H1 (cell line): ENCODE measurements at regions not wholly inside any gene's neighbourhood (a gene's known extent, or its start where the extent isn't known, plus 50 kb on each side); places are given as distances from the start of the nearest gene placed in this dataset.
"Not testable (repeated sequence)": the region's sequence is repeated elsewhere in the genome, so short reads cannot be mapped to it uniquely, and the experiment has no call there.

Experiments used
- CTCF ChIA-PET: fragments of 300-600 bp; sonication (Branson Sonifier 250); formaldehyde crosslinking; loops from one replicate; lab custom pipeline; 2021; ENCODE audit not compliant: partially characterized antibody; lab: Charles Lee
- POLR2A ChIA-PET: fragments of 300-600 bp; sonication (Branson Sonifier 250); formaldehyde crosslinking; loops from one replicate; lab custom pipeline; 2021; ENCODE audit warnings: inconsistent platforms; ENCODE audit not compliant: partially characterized antibody; lab: Charles Lee
- DNase-seq, 2 experiments: peaks; one replicate each; pipeline versions ENCODE4 v3.0.0 to v3.0.0-alpha.2; 2010 to 2022; ENCODE audit warnings: low spot score in 2 of 2, low read depth in 1 of 2, mixed read lengths in 1 of 2
- FAIRE-seq: peaks from 2 replicates; lab custom pipeline; 2011; peaks lifted over from hg19 to GRCh38; lab: Jason Lieb, UNC
- H2AFZ ChIP-seq: 2 replicates; pipeline ENCODE4 v1.8.1; 2012; ENCODE audit warnings: low read length, inconsistent platforms
- H2AK5ac ChIP-seq: 2 replicates; pipeline ENCODE4 v1.6.1; 2013; ENCODE audit warnings: low read depth, low read length
- H2BK120ac ChIP-seq: replicated peaks from 2 replicates; pipeline ENCODE3; 2013; ENCODE audit warnings: low read depth, low read length, inconsistent platforms
- H2BK12ac ChIP-seq: 2 replicates; pipeline ENCODE4 v1.6.1; 2013; ENCODE audit warnings: low read depth, low read length
- H2BK15ac ChIP-seq: 2 replicates; pipeline ENCODE4 v1.6.1; 2013; ENCODE audit warnings: low read length
- H2BK20ac ChIP-seq: 2 replicates; pipeline ENCODE4 v1.6.1; 2013; ENCODE audit warnings: low read length
- H2BK5ac ChIP-seq: 2 replicates; pipeline ENCODE4 v1.6.1; 2013; ENCODE audit warnings: low read depth, low read length
- H3K14ac ChIP-seq: 2 replicates; pipeline ENCODE4 v1.6.1; 2013; ENCODE audit warnings: inconsistent platforms; ENCODE audit not compliant: insufficient read length
- H3K18ac ChIP-seq: 2 replicates; pipeline ENCODE4 v1.6.1; 2013; ENCODE audit warnings: low read length; ENCODE audit errors: extremely low read depth
- H3K23ac ChIP-seq: 2 replicates; pipeline ENCODE4 v1.6.1; 2013; ENCODE audit warnings: inconsistent platforms; ENCODE audit not compliant: insufficient read length
- H3K23me2 ChIP-seq: 2 replicates; pipeline ENCODE4 v1.6.1; 2013; ENCODE audit warnings: low read depth, low read length
- H3K27ac ChIP-seq: 2 replicates; pipeline ENCODE4 v1.6.1; 2011; ENCODE audit warnings: low read depth, low read length, inconsistent platforms
- H3K27me3 ChIP-seq, 4 experiments: replicated peaks in 1 of 4; 1 replicate in 1 of 4; 2 replicates in 3 of 4; pipeline versions ENCODE4 v1.6.1 to v1.8.1; 2011 to 2013; ENCODE audit warnings: low read length in 3 of 4, mild to moderate bottlenecking in 3 of 4, inconsistent platforms in 2 of 4, mixed read lengths in 2 of 4, moderate library complexity in 1 of 4; ENCODE audit not compliant: control insufficient read depth in 3 of 4, insufficient read depth in 3 of 4; ENCODE audit errors: extremely low read depth in 1 of 4
- H3K36me3 ChIP-seq, 4 experiments: 2 replicates each; pipeline versions ENCODE4 v1.6.1 to v1.8.1; 2011 to 2013; ENCODE audit warnings: mild to moderate bottlenecking in 4 of 4, low read length in 3 of 4, moderate library complexity in 2 of 4, control low read depth in 1 of 4, inconsistent platforms in 1 of 4; ENCODE audit not compliant: insufficient read depth in 4 of 4, control insufficient read depth in 2 of 4
- H3K4ac ChIP-seq: replicated peaks from 2 replicates; pipeline ENCODE3; 2013; ENCODE audit warnings: low read length, low read depth, mixed read lengths, inconsistent platforms; ENCODE audit not compliant: insufficient read length
- H3K4me1 ChIP-seq, 4 experiments: replicated peaks in 1 of 4; 1 replicate in 1 of 4; 2 replicates in 3 of 4; pipeline versions ENCODE4 v1.6.1 to v1.8.1; 2011 to 2013; ENCODE audit warnings: low read length in 3 of 4, inconsistent platforms in 2 of 4, mixed read lengths in 1 of 4; ENCODE audit not compliant: insufficient read depth in 4 of 4, control insufficient read depth in 3 of 4
- H3K4me2 ChIP-seq, 2 experiments: 2 replicates each; pipeline versions ENCODE4 v1.6.1 to v1.8.1; 2011 to 2013; ENCODE audit warnings: low read depth in 2 of 2, low read length in 2 of 2, control low read depth in 1 of 2, inconsistent platforms in 1 of 2, mild to moderate bottlenecking in 1 of 2; ENCODE audit not compliant: insufficient read depth in 1 of 2
- H3K4me3 ChIP-seq, 4 experiments: fragments of 200-600, 300-600 bp in 1 of 4; sonication (generic), shearing (Covaris generic), sonication (Bioruptor Twin) in 1 of 4; 2 replicates each; pipeline versions ENCODE4 v1.5.1 to v1.8.1; 2011 to 2016; ENCODE audit warnings: low read length in 4 of 4, low read depth in 3 of 4, control low read depth in 2 of 4, inconsistent platforms in 2 of 4, mild to moderate bottlenecking in 2 of 4, mixed read lengths in 1 of 4, moderate library complexity in 1 of 4; ENCODE audit not compliant: insufficient read depth in 2 of 4; ENCODE audit errors: extremely low read depth in 1 of 4
- H3K56ac ChIP-seq: replicated peaks from 2 replicates; pipeline ENCODE3; 2013; ENCODE audit warnings: low read depth, mild to moderate bottlenecking, mixed read lengths, low read length, inconsistent platforms; ENCODE audit not compliant: insufficient read length
- H3K79me1 ChIP-seq: 2 replicates; pipeline ENCODE4 v1.6.1; 2013; ENCODE audit warnings: low read depth, low read length, control low read depth
- H3K79me2 ChIP-seq, 2 experiments: 2 replicates each; pipeline versions ENCODE4 v1.6.1 to v1.8.1; 2012 to 2013; ENCODE audit warnings: low read length in 2 of 2, mild to moderate bottlenecking in 2 of 2, inconsistent platforms in 1 of 2; ENCODE audit not compliant: insufficient read depth in 2 of 2, control insufficient read depth in 1 of 2
- H3K9ac ChIP-seq, 4 experiments: replicated peaks in 1 of 4; 1 replicate in 1 of 4; 2 replicates in 3 of 4; pipeline versions ENCODE4 v1.6.1 to v1.8.1; 2011 to 2013; ENCODE audit warnings: low read depth in 3 of 4, low read length in 3 of 4, control low read depth in 2 of 4, mild to moderate bottlenecking in 2 of 4, moderate library complexity in 2 of 4, inconsistent platforms in 1 of 4; ENCODE audit errors: extremely low read depth in 1 of 4
- H3K9me3 ChIP-seq, 2 experiments: 2 replicates each; pipeline versions ENCODE4 v1.6.1 to v1.8.1; 2012 to 2013; ENCODE audit warnings: mild to moderate bottlenecking in 2 of 2, moderate library complexity in 2 of 2, control low read depth in 1 of 2, inconsistent platforms in 1 of 2, low read depth in 1 of 2, low read length in 1 of 2, mixed read lengths in 1 of 2; ENCODE audit not compliant: insufficient read depth in 2 of 2
- H4K20me1 ChIP-seq, 2 experiments: replicated peaks in 1 of 2; 2 replicates each; pipeline versions ENCODE3 to v1.8.1; 2011 to 2013; ENCODE audit warnings: inconsistent platforms in 2 of 2, low read length in 2 of 2, mild to moderate bottlenecking in 1 of 2; ENCODE audit not compliant: insufficient read depth in 2 of 2, control insufficient read depth in 1 of 2
- H4K5ac ChIP-seq: 2 replicates; pipeline ENCODE4 v1.6.1; 2013; ENCODE audit warnings: low read length, low read depth, mixed read lengths, inconsistent platforms; ENCODE audit not compliant: insufficient read length
- H4K8ac ChIP-seq: 2 replicates; pipeline ENCODE4 v1.8.0; 2013; ENCODE audit warnings: mild to moderate bottlenecking, moderate library complexity, low read length, inconsistent platforms; ENCODE audit not compliant: insufficient read depth; ENCODE audit errors: extremely low read depth
- H4K91ac ChIP-seq: replicated peaks from 2 replicates; pipeline ENCODE3; 2013; ENCODE audit warnings: low read length, mixed read lengths, inconsistent platforms; ENCODE audit not compliant: insufficient read length
- WGBS, 2 experiments: shearing (Covaris generic) in 1 of 2; methylation state at CpG; one replicate each; pipeline versions ENCODE4 v1.1.6 to v1.1.7; 2013 to 2015; ENCODE audit warnings: low lambda C conversion rate in 2 of 2, mixed read lengths in 2 of 2, inconsistent platforms in 1 of 2, low coverage in 1 of 2, missing lambda C conversion rate in 1 of 2; ENCODE audit not compliant: insufficient replicate concordance in 2 of 2, insufficient coverage in 1 of 2, insufficient read length in 1 of 2; ENCODE audit errors: extremely low coverage in 1 of 2, missing lambda C conversion rate in 1 of 2; 5-methylcytosine and 5-hydroxymethylcytosine counted together

- not testable (repeated sequence) for H3K23me2 ChIP-seq, H2BK5ac ChIP-seq, H4K20me1 ChIP-seq, H3K27ac ChIP-seq, H2BK20ac ChIP-seq, H3K4me3 ChIP-seq, H2AK5ac ChIP-seq, H3K79me1 ChIP-seq, H2BK12ac ChIP-seq, H3K4me1 ChIP-seq, H4K5ac ChIP-seq, H3K23ac ChIP-seq, H3K27me3 ChIP-seq, H2BK120ac ChIP-seq, H2AFZ ChIP-seq, FAIRE-seq, H4K91ac ChIP-seq, H3K18ac ChIP-seq, H3K56ac ChIP-seq, H3K79me2 ChIP-seq, H3K36me3 ChIP-seq, H3K9ac ChIP-seq, H2BK15ac ChIP-seq, H4K8ac ChIP-seq, DNase-seq, H3K14ac ChIP-seq, H3K4me2 ChIP-seq, H3K4ac ChIP-seq
- peaks cover 25% of the 10 kb centered on the region in 2 experiments for H3K9me3 ChIP-seq
- ChIA-PET CTCF (interaction anchor here (0.7 to 1.5 kb wide), 2 partner anchors 10 to 539 kb away, joined by 4 to 5 read pairs; no protein-coding TSS in a partner anchor), POLR2A (interaction anchor here (0.7 kb wide), 1 partner anchor 363 kb away, joined by 3 read pairs; no protein-coding TSS in a partner anchor)
- WGBS, 2 experiments = 97% methylated on average over 6 of the region's 6 CpGs; no CpG with 5 or more reads in 1 of the 2 experiments
Measured at GRCh38 chr6:169086616-169087015, 167.0 kb downstream of the THBS2 start.
